Activated CD4-positive, alpha-beta memory T cell treated with anti-CD3 and anti-CD28 coated beads, Interleukin-2, amount 10 ng/mL, durations not matched to agents 7 days and 5 days (primary cell): ENCODE measurements at regions not wholly inside any gene's neighbourhood (a gene's known extent, or its start where the extent isn't known, plus 50 kb on each side); places are given as distances from the start of the nearest gene placed in this dataset.
"Not testable (repeated sequence)": the region's sequence is repeated elsewhere in the genome, so short reads cannot be mapped to it uniquely, and the experiment has no call there.

ENCODE experiments used
- CTCF ChIA-PET: fragments of 350-600 bp; sonication (Branson Sonifier 250); formaldehyde crosslinking; loops from one replicate; lab custom pipeline; 2021; ENCODE audit warnings: antibody characterized with exemption, inconsistent platforms; lab: Charles Lee
- POLR2A ChIA-PET: fragments of 350-600 bp; sonication (Branson Sonifier 250); formaldehyde crosslinking; loops from one replicate; lab custom pipeline; 2021; ENCODE audit warnings: antibody characterized with exemption; lab: Charles Lee
- DNase-seq: peaks from one replicate; pipeline ENCODE4 v3.0.0-alpha.2; 2020
- H3K27ac Mint-ChIP-seq: one replicate; pipeline ENCODE4 v1.8.0; 2021; ENCODE audit warnings: mild to moderate bottlenecking, mixed read lengths
- H3K27me3 Mint-ChIP-seq: one replicate; pipeline ENCODE4 v1.8.0; 2021; ENCODE audit warnings: mixed read lengths
- H3K36me3 Mint-ChIP-seq: one replicate; pipeline ENCODE4 v1.8.0; 2021; ENCODE audit warnings: low read depth, mixed read lengths
- H3K4me1 Mint-ChIP-seq: one replicate; pipeline ENCODE4 v1.8.0; 2021; ENCODE audit warnings: mixed read lengths
- H3K4me3 Mint-ChIP-seq: one replicate; pipeline ENCODE4 v1.8.0; 2021; ENCODE audit warnings: mild to moderate bottlenecking, mixed read lengths
- H3K9me3 Mint-ChIP-seq: one replicate; pipeline ENCODE4 v1.8.0; 2021; ENCODE audit warnings: mixed read lengths

DNA sequence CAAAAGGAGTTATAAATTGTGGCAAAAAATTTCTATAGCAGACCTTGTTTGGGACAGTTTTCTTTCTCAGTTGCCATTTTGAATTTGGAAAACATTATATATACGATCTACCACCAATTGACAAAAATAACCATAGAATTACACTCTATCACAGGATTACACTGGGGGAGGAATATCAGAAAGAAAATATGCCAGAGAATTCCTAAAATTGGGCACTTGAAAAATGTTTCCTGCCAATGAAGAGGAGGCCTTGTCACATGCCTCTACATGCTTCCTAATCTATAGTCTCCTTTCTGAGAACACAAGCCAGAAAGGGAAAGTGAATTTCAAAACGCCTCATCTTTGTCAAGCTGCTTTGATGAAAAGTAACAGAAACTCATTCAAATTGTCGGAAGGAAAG lies 78.5 kb upstream of the DNAH5 start:
- Mint-ChIP-seq H3K4me3 (no peak overlapping the region), H3K36me3 (no peaks in the 10 kb centered on the region), H3K27ac (no peak overlapping the region), H3K9me3 (no peaks in the 10 kb centered on the region), H3K27me3 (no peaks in the 10 kb centered on the region), H3K4me1 (no peaks in the 10 kb centered on the region)
- DNase-seq: no peak
- POLR2A ChIA-PET: no interaction called here
- CTCF ChIA-PET: no interaction called here

DNA sequence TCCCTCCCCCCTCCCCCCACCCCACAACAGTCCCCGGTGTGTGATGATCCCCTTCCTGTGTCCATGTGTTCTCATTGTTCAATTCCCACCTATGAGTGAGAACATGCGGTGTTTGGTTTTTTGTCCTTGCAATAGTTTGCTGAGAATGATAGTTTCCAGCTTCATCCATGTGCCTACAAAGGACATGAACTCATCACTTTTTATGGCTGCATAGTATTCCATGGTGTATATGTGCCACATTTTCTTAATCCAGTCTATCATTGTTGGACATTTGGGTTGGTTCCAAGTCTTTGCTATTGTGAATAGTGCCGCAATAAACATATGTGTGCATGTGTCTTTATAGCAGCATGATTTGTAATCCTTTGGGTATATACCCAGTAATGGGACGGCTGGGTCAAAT lies 76.5 kb upstream of the DNAH5 start:
- H3K9me3 Mint-ChIP-seq, POLR2A ChIA-PET, DNase-seq, H3K27me3 Mint-ChIP-seq, H3K27ac Mint-ChIP-seq, H3K36me3 Mint-ChIP-seq, CTCF ChIA-PET, H3K4me1 Mint-ChIP-seq, H3K4me3 Mint-ChIP-seq: not testable (repeated sequence)

DNA sequence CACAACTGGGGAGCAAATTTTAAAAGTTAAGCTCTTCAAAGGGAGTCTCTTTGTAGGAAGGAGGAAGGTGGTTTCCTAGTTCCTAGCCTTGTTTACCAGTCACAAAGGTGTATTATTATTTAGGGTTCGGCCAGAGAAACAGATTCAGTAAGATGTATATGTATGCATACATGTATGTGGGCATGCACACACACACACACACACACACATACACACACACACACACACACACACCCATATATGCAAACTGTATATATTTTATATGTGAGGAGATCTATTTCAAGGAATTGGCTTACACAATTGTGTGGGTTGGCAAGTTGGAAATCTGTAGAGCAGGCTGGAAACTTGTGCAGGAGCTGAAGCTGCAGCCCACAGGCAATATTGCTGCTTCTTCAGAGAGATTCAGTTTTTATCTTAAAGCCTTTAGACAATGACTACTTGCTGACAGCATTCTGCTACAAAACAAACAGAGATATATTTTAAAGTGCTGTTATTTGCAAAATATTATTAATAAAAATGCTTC lies 75.3 kb upstream of the DNAH5 start:
- H3K4me1 Mint-ChIP-seq: no peaks in the 10 kb centered on the region

DNA sequence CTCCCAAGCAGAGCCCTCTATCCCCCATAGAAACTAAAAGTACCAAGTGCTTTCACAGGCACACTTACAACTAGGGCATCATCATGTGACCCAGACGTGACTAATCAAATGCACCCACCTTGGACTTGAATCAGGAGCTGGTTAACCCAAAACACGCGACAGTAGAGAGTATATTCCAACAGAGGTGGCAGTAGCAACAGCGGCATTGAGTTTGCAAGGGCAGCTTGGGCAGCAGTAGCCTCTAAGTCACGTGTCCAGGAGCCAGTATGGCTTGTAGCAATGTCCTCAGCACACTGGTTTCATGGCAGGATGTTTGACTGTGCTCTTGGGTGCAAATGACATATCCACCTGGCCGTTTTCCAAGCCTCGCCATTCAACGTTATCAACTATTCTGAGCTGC lies 73.4 kb upstream of the DNAH5 start:
- POLR2A ChIA-PET: no interaction called here
- Mint-ChIP-seq H3K4me1 (no peaks in the 10 kb centered on the region), H3K27ac (no peak overlapping the region), H3K4me3 (no peak overlapping the region), H3K36me3 (no peaks in the 10 kb centered on the region), H3K27me3 (no peaks in the 10 kb centered on the region), H3K9me3 (no peaks in the 10 kb centered on the region)
- CTCF ChIA-PET: no interaction called here
- DNase-seq: no peak

More for the DNA sequence above, 75.3 kb upstream of the DNAH5 start:
- Mint-ChIP-seq H3K27me3 (no peaks in the 10 kb centered on the region), H3K9me3 (no peaks in the 10 kb centered on the region), H3K27ac (no peak overlapping the region), H3K36me3 (no peaks in the 10 kb centered on the region), H3K4me3 (no peak overlapping the region)
- POLR2A ChIA-PET: no interaction called here
- CTCF ChIA-PET: no interaction called here
- DNase-seq: no peak

DNA sequence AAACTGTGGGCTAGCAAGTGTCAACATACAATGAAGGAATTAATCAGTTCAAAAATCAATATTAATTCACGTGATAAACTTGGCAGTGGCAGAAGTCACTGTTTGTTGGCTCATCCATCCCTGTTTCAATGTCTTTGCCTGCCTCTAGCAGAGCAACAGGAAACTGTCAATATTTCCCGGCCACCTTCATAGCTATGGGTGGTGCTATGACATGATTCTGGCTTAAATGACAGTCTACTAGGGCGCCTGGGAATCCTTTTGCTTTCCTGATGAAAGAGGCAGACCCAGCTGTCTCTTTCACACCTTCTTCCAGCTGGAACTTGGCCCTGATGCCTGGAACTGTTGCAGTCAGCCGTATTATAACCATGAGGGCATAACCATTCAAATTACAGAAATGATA lies 72.1 kb upstream of the DNAH5 start:
- POLR2A ChIA-PET: no interaction called here
- DNase-seq: no peak
- H3K4me3 Mint-ChIP-seq: no peak overlapping the region
- H3K27me3 Mint-ChIP-seq: peaks cover 7% of the 10 kb centered on the region
- H3K27ac Mint-ChIP-seq: no peak overlapping the region
- H3K9me3 Mint-ChIP-seq: no peaks in the 10 kb centered on the region
- no peaks in the 10 kb centered on the region for H3K36me3 Mint-ChIP-seq
- H3K4me1 Mint-ChIP-seq: peaks cover 2% of the 10 kb centered on the region
- CTCF ChIA-PET: no interaction called here

DNA sequence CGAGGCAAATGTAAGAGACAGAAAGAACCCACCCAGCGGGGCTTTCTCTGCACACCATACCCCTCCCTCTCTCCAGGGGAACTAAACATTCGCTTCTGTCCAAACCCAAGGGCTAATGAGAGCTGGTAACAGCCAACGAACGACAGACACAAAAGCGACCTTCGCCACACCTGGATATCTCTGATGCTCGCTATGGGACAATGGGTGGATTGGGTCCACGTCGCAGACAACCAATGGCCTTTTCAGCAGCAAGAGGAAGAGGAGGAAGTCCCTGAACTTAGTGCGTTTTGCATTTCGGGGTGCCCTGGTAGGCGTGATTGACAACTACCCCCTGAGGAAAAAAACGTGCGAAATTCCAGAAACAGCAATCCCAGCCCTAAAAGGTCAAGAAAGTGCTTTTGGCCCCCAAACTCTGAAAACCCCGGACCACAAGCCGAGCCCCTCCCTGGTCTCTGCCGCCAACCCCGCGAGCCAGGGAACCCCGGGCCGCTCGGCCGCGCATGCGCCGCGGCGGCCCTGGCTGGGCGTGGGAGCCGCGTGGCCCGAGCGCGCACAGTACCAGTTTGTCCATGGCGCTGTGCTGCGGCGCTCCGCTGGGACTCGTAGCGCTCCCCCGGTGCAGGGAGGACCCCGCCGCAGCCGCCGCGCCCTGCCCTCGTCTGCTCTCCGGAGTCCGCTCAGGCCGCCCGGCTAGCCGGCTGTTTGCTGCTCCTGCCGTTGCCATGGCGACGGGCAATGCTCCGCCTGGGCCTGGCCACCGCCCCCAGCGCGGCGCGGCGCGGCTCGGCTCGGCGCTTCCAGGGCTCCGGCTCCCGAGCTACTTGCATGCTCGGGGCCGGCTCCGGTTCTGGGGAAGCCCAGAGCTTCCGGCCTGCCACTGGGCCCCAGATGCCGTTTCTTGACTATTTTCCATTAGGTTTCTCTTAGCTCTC lies 66.9 kb upstream of the DNAH5 start:
- Mint-ChIP-seq H3K27ac (no peak overlapping the region), H3K9me3 (no peaks in the 10 kb centered on the region), H3K36me3 (no peaks in the 10 kb centered on the region), H3K27me3 (peaks cover 19% of the 10 kb centered on the region), H3K4me1 (peaks cover 8% of the 10 kb centered on the region), H3K4me3 (peak overlapping the region; percentile 53)
- DNase-seq: peak; percentile 41
- POLR2A ChIA-PET: no interaction called here
- CTCF ChIA-PET: no interaction called here

DNA sequence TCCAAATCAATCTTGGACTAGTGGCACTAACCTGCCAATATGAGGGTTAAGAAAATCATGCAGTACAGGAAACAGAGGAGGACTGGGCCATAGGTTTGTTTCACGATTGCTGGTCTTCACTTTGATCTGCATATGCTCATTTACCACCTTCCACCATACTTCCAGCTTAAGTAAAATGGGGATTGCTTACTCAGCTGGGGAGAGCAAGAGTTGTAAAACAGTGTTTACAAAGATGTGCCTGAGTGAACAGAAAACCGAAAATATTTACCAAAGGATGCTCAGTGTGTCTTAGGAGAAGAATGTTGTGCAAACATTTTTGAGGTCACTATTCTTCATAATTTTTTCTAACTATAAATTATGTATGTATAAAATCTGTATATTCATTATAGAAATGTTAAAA lies 65.1 kb upstream of the DNAH5 start:
- H3K27ac Mint-ChIP-seq: no peak overlapping the region
- no peaks in the 10 kb centered on the region for H3K9me3 Mint-ChIP-seq
- peaks cover 8% of the 10 kb centered on the region for H3K4me1 Mint-ChIP-seq
- no peak overlapping the region for H3K4me3 Mint-ChIP-seq
- DNase-seq: no peak
- no peaks in the 10 kb centered on the region for H3K36me3 Mint-ChIP-seq
- CTCF ChIA-PET: no interaction called here
- POLR2A ChIA-PET: no interaction called here
- H3K27me3 Mint-ChIP-seq: peaks cover 19% of the 10 kb centered on the region

DNA sequence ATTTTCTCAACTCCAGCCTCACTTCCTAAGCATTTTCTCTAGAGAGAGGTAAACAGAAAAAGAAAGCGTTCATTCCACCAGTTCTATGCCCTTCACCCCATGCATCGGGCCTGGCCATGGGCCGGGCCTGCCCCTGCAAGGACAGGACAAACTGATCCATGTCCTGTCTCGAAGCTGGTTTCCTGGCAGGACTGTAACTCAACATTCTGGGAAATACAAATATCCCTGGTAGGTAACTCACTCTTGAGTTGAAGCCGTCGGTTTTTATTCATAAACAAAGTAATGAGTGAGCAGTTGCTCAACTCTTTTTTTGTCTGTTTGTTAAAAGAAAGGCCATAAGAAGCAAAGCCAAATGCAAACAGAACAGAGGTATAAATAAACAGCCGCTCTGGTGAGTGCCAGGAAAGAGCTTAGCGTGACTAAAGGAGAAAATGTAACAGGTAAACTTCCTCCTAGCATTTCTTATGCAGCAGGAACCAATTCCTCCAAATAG lies 64.4 kb upstream of the DNAH5 start:
- H3K27ac Mint-ChIP-seq: no peak overlapping the region
- H3K4me1 Mint-ChIP-seq: peaks cover 8% of the 10 kb centered on the region
- ChIA-PET CTCF (no interaction called here), POLR2A (no interaction called here)
- no peak for DNase-seq
- no peaks in the 10 kb centered on the region for H3K9me3 Mint-ChIP-seq
- peaks cover 19% of the 10 kb centered on the region for H3K27me3 Mint-ChIP-seq
- H3K36me3 Mint-ChIP-seq: no peaks in the 10 kb centered on the region
- no peak overlapping the region for H3K4me3 Mint-ChIP-seq

DNA sequence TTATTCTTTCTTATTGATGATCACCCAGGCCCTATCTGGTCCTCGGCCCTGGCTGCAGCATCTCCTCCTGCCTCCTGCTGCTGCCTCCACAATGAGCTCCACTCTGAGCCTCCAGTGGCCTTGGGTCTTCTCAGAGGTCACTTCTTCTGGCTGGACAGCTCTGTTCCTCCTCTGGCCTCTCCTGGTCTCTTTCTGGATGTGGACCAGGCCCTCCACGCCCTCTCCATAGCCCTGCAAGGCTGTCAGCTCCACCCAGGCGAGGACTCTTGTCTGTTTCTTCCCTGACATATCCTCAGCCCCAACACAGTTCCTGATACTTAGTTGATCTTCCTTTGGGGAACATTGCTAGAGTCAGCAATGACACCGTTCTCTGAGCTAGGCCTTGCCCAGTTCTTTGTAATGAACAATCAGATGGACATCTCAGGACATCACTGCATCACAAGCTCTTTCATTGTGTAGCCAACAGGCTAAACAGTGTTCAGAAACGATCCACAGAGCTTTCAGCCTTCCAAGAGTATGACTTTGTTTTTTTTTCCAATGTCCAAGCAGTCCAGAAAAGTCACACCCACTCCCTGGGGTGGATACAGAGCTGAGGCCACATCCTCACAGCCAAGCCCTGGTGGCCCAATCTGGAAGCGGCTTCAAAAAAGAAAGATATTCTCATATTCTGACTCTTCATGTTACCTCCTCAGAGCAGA lies 62.5 kb upstream of the DNAH5 start:
- ChIA-PET CTCF (no interaction called here), POLR2A (no interaction called here)
- no peak for DNase-seq
- Mint-ChIP-seq H3K36me3 (no peaks in the 10 kb centered on the region), H3K27ac (no peak overlapping the region), H3K4me3 (no peak overlapping the region), H3K9me3 (no peaks in the 10 kb centered on the region), H3K4me1 (peaks cover 8% of the 10 kb centered on the region), H3K27me3 (peaks cover 14% of the 10 kb centered on the region)

DNA sequence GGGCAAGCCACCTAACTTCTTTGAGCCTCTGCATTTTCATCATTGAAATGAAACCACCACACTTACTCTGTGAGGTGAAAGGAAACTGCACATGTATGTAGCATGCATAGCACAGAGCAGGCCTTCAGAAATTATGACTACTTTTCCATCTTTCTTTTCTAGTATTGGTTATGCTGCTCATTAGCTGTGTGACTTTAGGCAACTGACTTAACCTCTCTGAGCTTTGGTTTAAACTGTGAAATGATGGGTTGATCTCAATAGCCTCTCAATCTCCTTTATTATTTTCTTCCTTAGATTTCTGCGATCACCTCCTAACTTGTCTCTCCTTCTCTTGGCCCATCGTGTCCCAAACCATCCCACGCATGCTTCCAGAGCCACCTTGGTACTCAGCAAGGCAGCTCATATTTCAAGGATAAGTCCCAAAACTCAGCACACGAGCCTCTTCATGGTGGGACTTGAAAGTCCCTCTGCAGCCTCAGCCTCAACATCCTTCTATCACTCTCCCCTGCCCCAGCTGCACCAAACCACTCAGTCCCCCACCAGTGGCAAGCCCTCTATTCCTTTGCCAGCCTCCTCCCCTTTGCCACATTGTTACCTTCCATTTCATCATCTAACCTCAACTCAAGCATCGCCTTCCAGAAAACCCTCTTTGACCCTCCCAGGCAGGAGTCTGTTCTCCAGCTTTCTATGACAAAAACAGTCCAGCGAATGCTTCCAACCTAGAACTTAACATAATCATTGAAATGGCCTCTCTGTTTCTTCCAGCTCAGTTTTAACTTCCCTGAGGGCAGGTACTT lies 60.3 kb upstream of the DNAH5 start:
- H3K4me1 Mint-ChIP-seq: no peaks in the 10 kb centered on the region
- POLR2A ChIA-PET: no interaction called here
- CTCF ChIA-PET: interaction anchor here (1.1 kb wide), 1 partner anchor 17 kb away, joined by 3 read pairs; no protein-coding TSS in a partner anchor

DNA sequence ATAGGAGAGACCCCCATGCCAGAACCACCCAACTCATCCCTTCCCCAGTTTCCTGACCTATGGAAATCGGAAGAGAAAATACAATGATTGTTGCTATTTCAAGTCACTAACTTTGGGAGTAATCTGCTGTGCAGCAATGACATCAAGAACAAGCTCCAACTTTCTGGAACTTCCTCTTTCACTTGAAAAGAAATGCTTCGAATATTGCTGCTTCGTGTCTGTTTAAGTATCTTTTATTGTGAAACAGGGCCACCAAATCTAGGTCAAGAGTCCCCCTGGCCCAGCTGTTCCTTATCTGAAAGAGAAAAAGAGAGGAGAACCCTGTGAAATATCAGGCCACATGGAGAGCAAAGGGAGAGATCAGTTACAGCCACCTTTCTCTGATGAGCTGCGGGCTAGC lies 59.4 kb upstream of the DNAH5 start:
- Mint-ChIP-seq H3K9me3 (peaks cover 2% of the 10 kb centered on the region), H3K27ac (no peak overlapping the region)
- CTCF ChIA-PET: interaction anchor here (1.1 kb wide), 1 partner anchor 16 kb away, joined by 3 read pairs; no protein-coding TSS in a partner anchor

More for the DNA sequence above, 60.3 kb upstream of the DNAH5 start:
- Mint-ChIP-seq H3K27me3 (peaks cover 3% of the 10 kb centered on the region), H3K36me3 (no peaks in the 10 kb centered on the region), H3K9me3 (no peaks in the 10 kb centered on the region), H3K4me3 (no peak overlapping the region), H3K27ac (no peak overlapping the region)
- DNase-seq: no peak

DNA sequence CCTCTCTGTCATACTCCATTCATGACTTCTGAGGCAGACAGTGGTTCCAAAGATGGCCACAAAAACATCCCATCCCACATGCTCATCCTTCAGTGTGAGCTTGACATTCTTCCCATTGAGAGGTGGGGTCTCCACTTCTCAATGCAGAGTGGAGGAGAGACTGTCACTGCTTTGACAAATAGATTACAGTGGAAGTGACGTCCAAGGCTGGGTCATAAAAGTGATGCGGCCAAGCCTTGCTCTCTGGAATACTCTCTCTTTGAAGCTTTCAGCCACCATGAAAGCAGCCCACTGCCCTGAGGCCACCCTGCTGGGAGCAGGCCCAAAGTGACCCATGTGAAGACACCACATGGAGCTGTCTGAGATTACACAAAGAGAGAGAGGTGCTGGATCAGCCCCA lies 59.0 kb upstream of the DNAH5 start:
- CTCF ChIA-PET: interaction anchor here (1.1 kb wide), 1 partner anchor 15 kb away, joined by 3 read pairs; no protein-coding TSS in a partner anchor
- no peaks in the 10 kb centered on the region for H3K36me3 Mint-ChIP-seq

More for the DNA sequence above, 59.4 kb upstream of the DNAH5 start:
- no peak for DNase-seq
- Mint-ChIP-seq H3K4me3 (no peak overlapping the region), H3K4me1 (no peaks in the 10 kb centered on the region), H3K36me3 (no peaks in the 10 kb centered on the region), H3K27me3 (no peaks in the 10 kb centered on the region)
- POLR2A ChIA-PET: no interaction called here

More for the DNA sequence above, 59.0 kb upstream of the DNAH5 start:
- no peak overlapping the region for H3K27ac Mint-ChIP-seq
- no peaks in the 10 kb centered on the region for H3K27me3 Mint-ChIP-seq
- POLR2A ChIA-PET: no interaction called here
- H3K9me3 Mint-ChIP-seq: peaks cover 3% of the 10 kb centered on the region
- no peak overlapping the region for H3K4me3 Mint-ChIP-seq
- no peaks in the 10 kb centered on the region for H3K4me1 Mint-ChIP-seq
- DNase-seq: no peak
